ENCODE measurements at regions not wholly inside any gene's neighbourhood (a gene's known extent, or its start where the extent isn't known, plus 50 kb on each side); places are given as distances from the start of the nearest gene placed in this dataset.

DNA sequence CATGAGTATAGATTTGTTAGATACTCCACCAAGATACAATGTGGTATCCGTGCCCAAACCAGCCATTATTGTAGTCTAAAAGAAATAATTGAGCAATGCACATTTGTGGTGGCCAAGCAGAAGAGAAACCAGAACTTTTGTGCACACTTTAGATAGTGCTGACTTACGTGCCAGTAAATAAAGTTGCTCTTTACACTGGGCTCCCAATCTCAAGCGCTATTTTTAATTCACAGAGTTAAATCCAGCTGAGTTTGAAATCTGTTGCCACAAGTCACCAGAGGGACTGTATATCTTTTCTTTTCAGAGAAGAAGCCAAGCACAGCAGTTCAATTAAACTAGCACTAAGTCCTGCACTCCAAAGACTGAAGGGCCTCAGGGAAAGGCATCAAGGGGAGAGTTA lies 680.4 kb downstream of the TDRD15 start:
- Histone ChIP-seq H3K9ac (ENCODE audit: low read length) (no peak overlapping the region), H3K4me3 (ENCODE audit: low read depth in 1 of 2, low read length in 2 of 2) (no peak overlapping the region), H3K27ac (ENCODE audit: low read depth, low read length) (no peak overlapping the region), H3K9me3 (ENCODE audit: low read length) (no peaks in the 10 kb centered on the region), H3K27me3 (ENCODE audit: control insufficient read depth in 1 of 2, insufficient read depth in 2 of 2, low read length in 2 of 2) (no peaks in the 10 kb centered on the region), H3K36me3 (ENCODE audit: insufficient read depth, low read length) (no peaks in the 10 kb centered on the region), H3K4me1 (ENCODE audit: insufficient read depth, low read length) (no peaks in the 10 kb centered on the region)

GRCh38 chr2:21811541-21811940 lies 687.8 kb downstream of the TDRD15 start:
- no peaks in the 10 kb centered on the region for H3K4me1 ChIP-seq (ENCODE audit: insufficient read depth, low read length)
- no peak overlapping the region for H3K27ac ChIP-seq (ENCODE audit: low read depth, low read length)
- no peaks in the 10 kb centered on the region for H3K27me3 ChIP-seq (ENCODE audit: control insufficient read depth in 1 of 2, insufficient read depth in 2 of 2, low read length in 2 of 2)
- no peak overlapping the region for H3K9ac ChIP-seq (ENCODE audit: low read length)
- H3K9me3 ChIP-seq (ENCODE audit: low read length): no peaks in the 10 kb centered on the region
- no peaks in the 10 kb centered on the region for H3K36me3 ChIP-seq (ENCODE audit: insufficient read depth, low read length)
- H3K4me3 ChIP-seq (ENCODE audit: low read depth in 1 of 2, low read length in 2 of 2): no peak overlapping the region

- H3K27ac ChIP-seq (ENCODE audit: low read depth, low read length): no peak overlapping the region
- no peaks in the 10 kb centered on the region for H3K9me3 ChIP-seq (ENCODE audit: low read length)
- H3K36me3 ChIP-seq (ENCODE audit: insufficient read depth, low read length): no peaks in the 10 kb centered on the region
Observed at GRCh38 chr2:21812766-21813165, 689.0 kb downstream of the TDRD15 start.

GRCh38 chr2:21814588-21815149 lies 690.9 kb downstream of the TDRD15 start:
- no peak overlapping the region for H3K4me3 ChIP-seq (ENCODE audit: low read depth in 1 of 2, low read length in 2 of 2)
- H3K27ac ChIP-seq (ENCODE audit: low read depth, low read length): no peak overlapping the region
- H3K9me3 ChIP-seq (ENCODE audit: low read length): no peaks in the 10 kb centered on the region
- H3K27me3 ChIP-seq (ENCODE audit: control insufficient read depth in 1 of 2, insufficient read depth in 2 of 2, low read length in 2 of 2): no peaks in the 10 kb centered on the region
- no peaks in the 10 kb centered on the region for H3K4me1 ChIP-seq (ENCODE audit: insufficient read depth, low read length)
- H3K9ac ChIP-seq (ENCODE audit: low read length): no peak overlapping the region
- no peaks in the 10 kb centered on the region for H3K36me3 ChIP-seq (ENCODE audit: insufficient read depth, low read length)

More at GRCh38 chr2:21812766-21813165, 689.0 kb downstream of the TDRD15 start:
- Histone ChIP-seq H3K4me3 (ENCODE audit: low read depth in 1 of 2, low read length in 2 of 2) (no peak overlapping the region), H3K9ac (ENCODE audit: low read length) (no peak overlapping the region), H3K4me1 (ENCODE audit: insufficient read depth, low read length) (no peaks in the 10 kb centered on the region), H3K27me3 (ENCODE audit: control insufficient read depth in 1 of 2, insufficient read depth in 2 of 2, low read length in 2 of 2) (no peaks in the 10 kb centered on the region)

GRCh38 chr2:21818212-21818795 lies 694.5 kb downstream of the TDRD15 start:
- H3K9ac ChIP-seq (ENCODE audit: low read length): no peak overlapping the region
- H3K27me3 ChIP-seq (ENCODE audit: control insufficient read depth in 1 of 2, insufficient read depth in 2 of 2, low read length in 2 of 2): no peaks in the 10 kb centered on the region
- H3K4me1 ChIP-seq (ENCODE audit: insufficient read depth, low read length): no peaks in the 10 kb centered on the region
- no peak overlapping the region for H3K4me3 ChIP-seq (ENCODE audit: low read depth in 1 of 2, low read length in 2 of 2)
- H3K9me3 ChIP-seq (ENCODE audit: low read length): no peaks in the 10 kb centered on the region
- H3K36me3 ChIP-seq (ENCODE audit: insufficient read depth, low read length): no peaks in the 10 kb centered on the region
- no peak overlapping the region for H3K27ac ChIP-seq (ENCODE audit: low read depth, low read length)

- Histone ChIP-seq H3K9me3 (ENCODE audit: low read length) (no peaks in the 10 kb centered on the region), H3K27me3 (ENCODE audit: control insufficient read depth in 1 of 2, insufficient read depth in 2 of 2, low read length in 2 of 2) (no peaks in the 10 kb centered on the region), H3K36me3 (ENCODE audit: insufficient read depth, low read length) (no peaks in the 10 kb centered on the region), H3K4me1 (ENCODE audit: insufficient read depth, low read length) (no peaks in the 10 kb centered on the region), H3K27ac (ENCODE audit: low read depth, low read length) (no peak overlapping the region), H3K9ac (ENCODE audit: low read length) (no peak overlapping the region), H3K4me3 (ENCODE audit: low read depth in 1 of 2, low read length in 2 of 2) (no peak overlapping the region)
Observed at GRCh38 chr2:21819454-21819853, 695.7 kb downstream of the TDRD15 start.

GRCh38 chr2:21820271-21820670 lies 696.5 kb downstream of the TDRD15 start:
- Histone ChIP-seq H3K4me1 (ENCODE audit: insufficient read depth, low read length) (no peaks in the 10 kb centered on the region), H3K4me3 (ENCODE audit: low read depth in 1 of 2, low read length in 2 of 2) (no peak overlapping the region), H3K27ac (ENCODE audit: low read depth, low read length) (no peak overlapping the region), H3K36me3 (ENCODE audit: insufficient read depth, low read length) (no peaks in the 10 kb centered on the region), H3K9me3 (ENCODE audit: low read length) (no peaks in the 10 kb centered on the region), H3K27me3 (ENCODE audit: control insufficient read depth in 1 of 2, insufficient read depth in 2 of 2, low read length in 2 of 2) (no peaks in the 10 kb centered on the region), H3K9ac (ENCODE audit: low read length) (no peak overlapping the region)

GRCh38 chr2:21821672-21822227 lies 698.0 kb downstream of the TDRD15 start:
- H3K36me3 ChIP-seq (ENCODE audit: insufficient read depth, low read length): no peaks in the 10 kb centered on the region
- H3K27ac ChIP-seq (ENCODE audit: low read depth, low read length): no peak overlapping the region
- no peaks in the 10 kb centered on the region for H3K27me3 ChIP-seq (ENCODE audit: control insufficient read depth in 1 of 2, insufficient read depth in 2 of 2, low read length in 2 of 2)
- H3K9me3 ChIP-seq (ENCODE audit: low read length): no peaks in the 10 kb centered on the region
- no peak overlapping the region for H3K4me3 ChIP-seq (ENCODE audit: low read depth in 1 of 2, low read length in 2 of 2)
- H3K9ac ChIP-seq (ENCODE audit: low read length): no peak overlapping the region
- H3K4me1 ChIP-seq (ENCODE audit: insufficient read depth, low read length): no peaks in the 10 kb centered on the region

DNA sequence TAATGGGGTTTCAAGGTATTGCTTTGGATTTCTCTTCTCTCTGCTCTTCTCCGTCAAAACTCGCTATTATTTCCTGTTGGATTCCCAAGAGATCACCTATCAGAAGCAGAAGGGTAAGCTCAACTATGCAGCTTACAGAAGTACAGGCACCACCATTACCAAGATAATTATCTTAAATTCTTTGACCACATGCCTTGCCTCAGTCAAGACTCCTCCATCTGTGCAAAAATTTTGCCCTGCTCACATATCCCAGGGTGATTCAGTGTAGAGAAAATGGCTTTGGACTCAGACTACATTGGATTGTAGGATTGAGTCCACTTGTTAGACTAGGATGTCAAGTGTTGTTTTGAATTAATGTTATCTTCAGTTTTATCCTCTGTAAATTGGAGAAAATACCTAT lies 698.7 kb downstream of the TDRD15 start:
- H3K27ac ChIP-seq (ENCODE audit: low read depth, low read length): no peak overlapping the region
- H3K9me3 ChIP-seq (ENCODE audit: low read length): no peaks in the 10 kb centered on the region
- no peaks in the 10 kb centered on the region for H3K4me1 ChIP-seq (ENCODE audit: insufficient read depth, low read length)
- H3K9ac ChIP-seq (ENCODE audit: low read length): no peak overlapping the region
- H3K36me3 ChIP-seq (ENCODE audit: insufficient read depth, low read length): no peaks in the 10 kb centered on the region
- H3K4me3 ChIP-seq (ENCODE audit: low read depth in 1 of 2, low read length in 2 of 2): no peak overlapping the region
- no peaks in the 10 kb centered on the region for H3K27me3 ChIP-seq (ENCODE audit: control insufficient read depth in 1 of 2, insufficient read depth in 2 of 2, low read length in 2 of 2)

DNA sequence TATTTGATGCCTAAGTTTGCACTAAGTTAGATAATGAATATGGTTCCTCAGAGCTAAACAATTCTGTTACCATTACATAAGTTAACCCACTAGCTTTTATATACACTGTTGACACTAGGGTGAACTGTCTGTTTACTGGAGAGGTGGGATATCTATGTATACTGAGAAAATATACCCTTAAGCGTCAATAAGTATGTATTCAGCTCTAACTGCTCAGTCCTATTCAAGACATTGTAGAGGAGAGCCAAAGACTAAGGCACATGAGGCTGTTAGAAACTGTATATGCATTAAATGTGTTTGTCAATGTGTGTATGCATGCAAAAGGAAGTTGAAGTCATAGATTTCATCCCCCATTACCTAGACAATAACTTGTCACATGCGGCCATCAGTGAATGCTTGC lies 710.0 kb downstream of the TDRD15 start:
- Histone ChIP-seq H3K4me3 (ENCODE audit: low read depth in 1 of 2, low read length in 2 of 2) (no peak overlapping the region), H3K9ac (ENCODE audit: low read length) (no peak overlapping the region), H3K9me3 (ENCODE audit: low read length) (no peaks in the 10 kb centered on the region), H3K36me3 (ENCODE audit: insufficient read depth, low read length) (no peaks in the 10 kb centered on the region), H3K4me1 (ENCODE audit: insufficient read depth, low read length) (no peaks in the 10 kb centered on the region), H3K27ac (ENCODE audit: low read depth, low read length) (no peak overlapping the region), H3K27me3 (ENCODE audit: control insufficient read depth in 1 of 2, insufficient read depth in 2 of 2, low read length in 2 of 2) (no peaks in the 10 kb centered on the region)

- Histone ChIP-seq H3K4me3 (ENCODE audit: low read depth in 1 of 2, low read length in 2 of 2) (no peak overlapping the region), H3K27me3 (ENCODE audit: control insufficient read depth in 1 of 2, insufficient read depth in 2 of 2, low read length in 2 of 2) (no peaks in the 10 kb centered on the region), H3K9me3 (ENCODE audit: low read length) (no peaks in the 10 kb centered on the region), H3K27ac (ENCODE audit: low read depth, low read length) (no peak overlapping the region), H3K9ac (ENCODE audit: low read length) (no peak overlapping the region), H3K36me3 (ENCODE audit: insufficient read depth, low read length) (no peaks in the 10 kb centered on the region), H3K4me1 (ENCODE audit: insufficient read depth, low read length) (no peaks in the 10 kb centered on the region)
Observed at GRCh38 chr2:21836261-21836660, 712.5 kb downstream of the TDRD15 start.

DNA sequence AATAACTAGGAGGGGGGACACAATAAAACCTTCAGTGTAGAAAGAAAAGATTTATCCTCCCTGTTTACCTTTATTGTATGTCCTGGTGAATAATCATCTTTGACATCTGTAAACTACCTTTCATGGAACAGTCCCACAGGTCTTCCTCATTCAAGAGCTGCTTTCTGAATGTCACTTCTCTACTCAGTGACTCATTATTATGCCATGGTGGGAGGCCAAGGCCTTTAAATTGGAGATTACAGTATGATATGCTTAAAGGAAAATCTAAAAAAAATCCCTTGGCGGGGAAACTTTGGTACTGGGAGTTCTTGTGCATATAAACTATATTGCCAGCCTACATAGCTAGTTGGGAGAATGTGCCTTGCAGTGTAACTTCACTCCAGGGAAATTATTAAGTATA lies 713.0 kb downstream of the TDRD15 start:
- no peak overlapping the region for H3K4me3 ChIP-seq (ENCODE audit: low read depth in 1 of 2, low read length in 2 of 2)
- no peak overlapping the region for H3K27ac ChIP-seq (ENCODE audit: low read depth, low read length)
- H3K9me3 ChIP-seq (ENCODE audit: low read length): no peaks in the 10 kb centered on the region
- H3K9ac ChIP-seq (ENCODE audit: low read length): no peak overlapping the region
- H3K27me3 ChIP-seq (ENCODE audit: control insufficient read depth in 1 of 2, insufficient read depth in 2 of 2, low read length in 2 of 2): no peaks in the 10 kb centered on the region
- no peaks in the 10 kb centered on the region for H3K36me3 ChIP-seq (ENCODE audit: insufficient read depth, low read length)
- H3K4me1 ChIP-seq (ENCODE audit: insufficient read depth, low read length): no peaks in the 10 kb centered on the region
